ENCODE measurements at regions not wholly inside any gene's neighbourhood (a gene's known extent, or its start where the extent isn't known, plus 50 kb on each side); places are given as distances from the start of the nearest gene placed in this dataset.

GRCh38 chr1:184285401-184286087 lies 101.3 kb upstream of the C1orf21 start:
- TF ChIP-seq POLR2A (IDR thresholded peaks at IDR 0.05): no peak
- no peak for TF ChIP-seq CTCF (IDR thresholded peaks at IDR 0.05)
